H1 (cell line): ENCODE measurements at regions not wholly inside any gene's neighbourhood (a gene's known extent, or its start where the extent isn't known, plus 50 kb on each side); places are given as distances from the start of the nearest gene placed in this dataset.

Experiments
- CHD7 ChIP-seq: fragments of 300-600 bp; sonication (generic); IDR thresholded peaks from 2 replicates; pipeline ENCODE4 v1.7.1; 2012; ENCODE audit warnings: low read length, moderate library complexity, mild to moderate bottlenecking, inconsistent platforms; ENCODE audit not compliant: insufficient replicate concordance

- no peak for TF ChIP-seq CHD7
- TF ChIP-seq, all 59 proteins: peak for 0
Observed at GRCh38 chr10:128422999-128423398, 296.8 kb upstream of the MKI67 start (continued).
